ENCODE measurements at regions not wholly inside any gene's neighbourhood (a gene's known extent, or its start where the extent isn't known, plus 50 kb on each side); places are given as distances from the start of the nearest gene placed in this dataset.
"Not testable (repeated sequence)": the region's sequence is repeated elsewhere in the genome, so short reads cannot be mapped to it uniquely, and the experiment has no call there.

DNA sequence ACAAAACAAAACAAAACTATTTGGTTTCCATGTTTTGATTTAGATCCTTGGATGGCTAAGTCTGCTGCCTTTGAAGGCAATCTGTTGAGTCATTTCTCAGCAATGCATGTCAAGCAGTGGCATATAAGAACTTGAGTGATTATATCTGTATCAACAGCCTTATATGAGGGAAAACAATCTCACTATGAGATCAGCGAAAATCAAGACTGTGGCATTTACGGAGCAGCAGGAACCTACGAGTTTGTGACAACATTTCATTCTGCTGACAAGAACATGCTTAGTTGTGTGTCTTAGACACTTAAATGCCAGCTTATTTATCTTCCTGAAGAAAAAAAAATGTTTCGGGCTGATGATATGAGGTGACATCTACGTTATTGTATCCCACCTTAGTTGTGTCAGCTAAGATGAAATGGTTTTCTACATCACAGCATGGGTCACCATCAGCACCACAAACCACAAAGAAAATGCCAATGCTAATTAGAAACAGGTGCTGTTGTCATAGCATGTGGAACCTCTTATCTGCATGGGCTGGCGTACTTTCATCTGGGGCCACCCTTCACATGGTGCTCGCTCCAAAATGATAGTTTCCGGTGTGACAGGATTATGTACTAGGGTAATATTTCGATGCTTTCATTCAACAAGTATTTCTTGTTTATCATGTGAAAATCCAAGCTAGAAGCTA, 1085.5 kb downstream of the SORCS1 start:
- peak; percentile 5 for DNase-seq (ENCODE audit: low read depth)

DNA sequence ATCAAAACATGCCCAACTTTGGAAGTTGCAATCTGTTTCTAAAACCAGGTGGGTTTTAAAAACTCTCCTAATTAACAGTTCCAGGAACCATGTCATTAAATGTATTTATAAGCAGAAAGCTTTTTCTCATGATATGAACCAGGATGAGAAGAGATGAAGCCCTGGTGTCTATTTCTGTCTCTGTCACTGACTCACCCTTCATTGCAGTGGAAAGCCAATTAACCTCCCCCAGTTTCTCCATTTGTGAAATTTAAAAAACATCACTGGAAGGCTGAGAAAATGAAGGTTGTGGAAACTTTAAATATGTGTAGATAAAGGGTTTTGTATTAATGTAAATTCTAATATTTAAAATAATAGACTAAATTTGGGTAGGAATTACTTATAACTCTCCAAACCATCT, 1088.0 kb downstream of the SORCS1 start:
- DNase-seq (ENCODE audit: low read depth), result no peak

DNA sequence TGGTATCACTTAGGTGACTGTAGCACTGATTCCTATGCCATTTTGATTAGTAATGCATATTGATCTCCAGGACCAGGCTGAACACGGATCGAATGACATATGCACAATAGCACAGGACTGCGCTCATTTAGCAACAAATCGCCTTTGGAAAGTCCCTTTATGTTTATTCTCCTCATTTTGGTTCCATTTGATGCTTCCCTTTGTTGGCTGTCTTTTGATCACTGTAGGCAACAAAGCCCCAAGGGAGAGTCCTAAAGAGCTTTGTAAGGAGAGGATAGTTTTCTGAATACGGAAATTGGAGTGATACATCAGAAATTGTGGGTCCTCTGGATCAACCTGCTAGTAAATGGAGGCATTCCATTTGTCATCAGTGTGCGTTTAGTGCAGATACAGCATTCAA, 1111.4 kb downstream of the SORCS1 start:
- DNase-seq (ENCODE audit: low read depth), result no peak

DNA sequence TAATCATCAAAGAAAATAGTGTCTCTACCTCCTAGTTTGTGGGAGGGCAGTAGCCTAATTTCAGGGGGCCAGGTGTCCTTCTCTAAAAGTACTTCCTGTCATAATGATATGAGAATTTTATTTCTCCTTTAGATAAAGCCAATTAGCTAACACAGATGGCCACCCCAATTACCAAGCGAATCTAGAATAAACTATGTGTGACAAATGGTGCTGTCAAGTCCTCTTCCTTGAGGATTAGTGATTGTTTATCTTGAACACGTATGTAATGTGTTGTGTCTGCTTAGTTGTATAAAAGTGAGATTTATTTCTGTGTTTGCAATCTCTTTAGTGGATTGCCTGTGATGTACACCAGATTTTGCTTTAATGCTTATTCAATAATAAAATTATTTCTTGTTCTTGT, 1120.0 kb downstream of the SORCS1 start:
- no peak for DNase-seq (ENCODE audit: low read depth)

DNA sequence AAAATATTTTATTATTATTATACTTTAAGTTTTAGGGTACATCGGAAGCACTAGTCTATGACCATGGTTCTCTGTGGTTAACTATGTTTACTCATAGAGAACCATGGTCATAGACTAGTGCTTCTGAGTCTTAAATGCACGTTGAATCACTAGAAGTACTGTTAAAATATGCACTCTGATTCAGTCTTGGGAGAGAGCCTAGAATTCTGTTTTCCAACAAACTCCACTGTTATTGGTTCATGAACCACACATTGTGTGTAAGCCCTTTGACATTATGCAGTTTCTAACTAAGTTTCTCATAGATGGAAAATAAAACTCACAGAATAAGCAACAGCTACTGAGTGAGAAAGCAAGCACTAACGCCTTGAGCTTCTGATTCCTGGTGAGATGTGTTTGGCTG, 1120.6 kb downstream of the SORCS1 start:
- no peak for DNase-seq (ENCODE audit: low read depth)

DNA sequence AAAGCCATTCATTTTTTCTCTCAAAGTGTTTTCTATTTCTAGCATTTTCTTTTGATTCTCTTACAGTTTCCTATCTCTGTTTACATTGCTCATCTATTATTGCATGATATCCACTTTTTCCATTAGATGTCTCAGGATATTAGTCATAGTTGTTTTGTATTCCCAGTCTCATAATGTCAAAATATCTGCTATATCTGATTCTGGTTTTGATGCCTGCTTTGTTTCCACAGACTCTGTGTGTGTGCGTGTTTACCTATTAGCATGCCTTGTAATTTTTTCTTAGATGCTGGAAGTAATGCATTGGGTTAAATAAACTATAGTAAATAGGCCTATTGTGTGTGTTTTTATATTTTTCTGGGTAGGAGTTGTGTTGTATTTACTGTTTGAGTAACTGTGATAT, 1126.3 kb downstream of the SORCS1 start:
- DNase-seq (ENCODE audit: low read depth), result no peak

DNA sequence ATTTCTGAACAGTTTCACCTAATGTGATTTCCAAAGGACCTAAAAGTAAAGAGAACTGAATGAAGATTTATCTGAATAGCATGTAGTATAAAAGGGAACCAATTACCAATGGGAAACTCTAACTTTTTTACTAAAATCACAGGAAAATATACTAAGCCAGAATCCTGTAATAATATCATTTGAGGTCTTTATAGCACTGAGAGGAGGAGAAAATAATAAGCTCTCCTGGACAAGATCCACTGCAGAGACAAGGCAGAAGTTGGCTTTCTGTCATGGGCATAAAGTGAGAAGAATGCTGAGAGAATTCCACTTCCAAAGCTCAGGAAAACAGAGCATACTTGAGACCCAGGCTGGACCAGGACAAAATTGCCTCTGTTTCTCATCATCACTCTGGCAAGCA, 1131.4 kb downstream of the SORCS1 start:
- no peak for DNase-seq (ENCODE audit: low read depth)

DNA sequence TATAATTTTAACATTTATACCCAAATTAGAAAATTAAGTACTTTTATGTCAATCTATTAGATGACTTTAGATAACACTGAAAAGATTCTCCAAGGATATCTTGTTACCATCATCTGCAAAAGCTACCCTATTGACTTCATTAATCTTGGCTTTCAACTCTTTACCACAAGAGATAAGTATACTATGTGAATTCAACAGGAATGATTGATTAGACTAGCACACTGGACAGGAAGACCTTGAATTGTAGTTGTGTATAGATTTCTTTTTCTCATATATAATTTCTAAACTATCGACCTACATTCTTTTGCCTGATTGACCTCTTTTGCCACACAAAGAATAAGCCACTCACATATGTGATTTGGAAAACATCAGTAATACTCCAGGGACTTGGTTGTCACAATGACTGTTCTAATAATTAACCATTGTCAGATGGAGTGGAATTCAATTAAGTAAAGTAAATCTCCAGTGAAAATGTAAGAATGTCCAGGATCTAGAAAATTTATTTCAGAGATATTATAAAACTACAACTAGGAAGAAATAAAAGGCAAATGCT, 1132.0 kb downstream of the SORCS1 start:
- DNase-seq (ENCODE audit: low read depth), result no peak

DNA sequence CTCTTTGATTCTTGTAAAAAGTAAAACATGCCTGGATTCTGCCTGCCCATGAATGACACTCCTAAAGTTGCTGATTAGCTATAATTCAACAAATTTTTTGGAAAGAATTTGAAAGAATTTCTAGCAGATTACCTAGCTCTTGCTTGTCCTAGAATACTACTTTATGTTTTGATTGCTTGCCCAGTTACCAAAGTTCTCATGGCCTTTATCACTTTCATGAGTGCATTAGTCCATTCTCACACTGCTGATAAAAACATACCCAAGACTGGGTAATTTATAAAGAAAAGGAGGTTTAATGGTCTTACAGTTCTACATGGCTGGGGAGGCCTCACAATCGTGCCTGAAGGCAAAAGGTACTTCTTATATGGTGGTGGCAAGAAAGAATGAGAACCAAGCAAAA, 1137.3 kb downstream of the SORCS1 start:
- no peak for DNase-seq (ENCODE audit: low read depth)

DNA sequence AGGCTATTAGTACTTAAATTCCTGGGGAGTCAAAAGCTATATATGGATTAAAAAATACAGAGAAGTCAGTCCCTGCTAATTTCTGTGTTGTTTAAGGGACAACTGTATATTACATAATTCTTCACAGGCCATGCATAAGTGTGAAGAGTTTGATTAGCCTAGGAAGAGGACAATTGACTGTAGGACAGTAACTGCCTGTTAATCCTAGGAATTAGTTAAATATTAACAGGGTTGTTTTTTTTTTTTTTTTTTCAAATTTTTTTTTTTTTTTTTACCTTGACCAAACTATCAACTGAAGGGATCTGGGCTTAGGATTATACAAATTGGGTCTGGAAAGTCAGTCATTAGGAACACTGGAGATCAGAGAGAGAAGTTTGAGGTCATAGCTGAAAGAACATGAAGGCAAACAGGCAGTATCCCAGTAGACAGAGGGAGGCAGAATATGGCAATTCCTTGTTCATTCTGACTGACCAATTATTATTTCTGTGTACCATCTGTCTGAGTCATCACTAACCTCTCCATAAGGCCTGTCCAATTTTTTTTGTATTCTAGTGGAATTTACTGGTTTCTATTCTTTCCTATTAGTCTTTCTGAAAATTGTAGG, 1139.2 kb downstream of the SORCS1 start:
- no peak for DNase-seq (ENCODE audit: low read depth)

DNA sequence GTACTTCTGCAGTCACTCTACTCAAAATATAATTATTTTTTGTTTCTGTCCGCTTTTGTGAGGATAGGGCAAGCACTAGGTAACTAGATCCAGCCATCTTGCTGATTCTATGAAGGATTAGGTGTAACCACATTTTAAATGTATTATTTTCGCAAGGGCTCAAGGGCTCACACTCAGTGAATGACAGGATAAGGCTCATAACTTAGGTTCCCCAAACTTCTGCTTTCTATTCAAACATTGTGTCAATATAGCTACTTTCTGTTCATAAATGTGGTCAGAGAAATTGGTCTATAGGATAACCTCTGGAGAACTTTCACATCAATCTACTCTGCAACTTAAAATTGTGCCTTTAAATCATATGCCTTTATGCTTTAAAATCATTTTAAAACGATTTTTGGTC, 1141.2 kb downstream of the SORCS1 start:
- DNase-seq (ENCODE audit: low read depth), result no peak

DNA sequence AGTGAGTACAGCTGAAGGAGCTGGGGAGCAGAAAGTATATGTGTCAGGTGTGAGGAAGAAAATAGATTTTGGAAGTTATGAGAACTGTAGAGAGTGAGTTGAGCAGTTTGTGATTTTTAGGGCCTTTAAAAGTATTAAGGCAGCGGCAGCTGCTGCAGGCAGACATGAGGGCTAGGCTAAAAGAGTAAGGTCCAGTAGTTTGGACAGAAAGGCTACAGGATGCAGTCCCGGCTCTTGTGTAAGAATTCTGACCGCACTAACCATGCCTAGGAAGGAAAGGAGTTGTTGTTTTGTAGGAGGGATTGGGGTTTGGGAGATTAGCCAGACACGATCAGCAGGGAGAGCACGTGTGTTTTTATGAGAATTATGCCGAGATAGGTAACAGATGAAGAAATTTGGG, 1144.9 kb downstream of the SORCS1 start:
- not testable (repeated sequence) for DNase-seq (ENCODE audit: low read depth)

DNA sequence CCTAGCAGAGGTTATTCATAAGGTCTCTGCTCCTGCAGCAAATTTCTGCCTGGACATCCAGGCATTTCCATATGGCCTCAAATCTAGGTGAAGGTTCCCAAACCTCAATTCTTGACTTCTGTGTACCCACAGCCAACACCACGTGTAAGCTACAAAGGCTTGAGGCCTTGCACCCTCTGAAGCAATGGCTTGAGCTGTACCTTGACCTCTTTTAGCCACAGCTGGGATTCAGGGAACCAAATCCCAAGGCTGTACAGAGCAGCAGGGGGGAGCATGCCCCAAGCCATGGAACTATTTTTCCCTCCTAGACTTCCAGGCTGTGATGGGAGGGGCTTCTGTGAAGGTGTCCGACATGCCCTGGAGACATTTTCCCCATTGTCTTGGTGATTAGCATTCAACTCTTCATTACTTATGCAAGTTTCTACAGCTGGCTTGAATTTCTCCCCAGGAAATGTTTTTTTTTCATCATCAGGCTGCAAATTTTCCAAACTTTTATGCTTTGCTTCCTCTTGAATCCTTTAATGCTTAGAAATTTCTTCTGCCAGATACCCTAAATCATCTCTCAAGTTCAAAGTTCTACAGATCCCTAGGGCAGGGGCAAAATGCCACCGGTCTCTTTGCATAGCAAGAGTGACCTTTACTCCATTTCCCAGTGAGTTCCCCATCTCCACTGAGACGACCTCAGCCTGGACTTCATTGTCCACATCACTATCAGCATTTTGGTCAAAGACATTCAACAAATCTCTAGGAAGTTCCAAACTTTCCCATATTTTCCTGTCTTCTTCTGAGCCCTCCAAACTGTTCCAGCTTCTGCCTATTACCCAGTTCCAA, 1148.9 kb downstream of the SORCS1 start:
- DNase-seq (ENCODE audit: low read depth), result not testable (repeated sequence)

DNA sequence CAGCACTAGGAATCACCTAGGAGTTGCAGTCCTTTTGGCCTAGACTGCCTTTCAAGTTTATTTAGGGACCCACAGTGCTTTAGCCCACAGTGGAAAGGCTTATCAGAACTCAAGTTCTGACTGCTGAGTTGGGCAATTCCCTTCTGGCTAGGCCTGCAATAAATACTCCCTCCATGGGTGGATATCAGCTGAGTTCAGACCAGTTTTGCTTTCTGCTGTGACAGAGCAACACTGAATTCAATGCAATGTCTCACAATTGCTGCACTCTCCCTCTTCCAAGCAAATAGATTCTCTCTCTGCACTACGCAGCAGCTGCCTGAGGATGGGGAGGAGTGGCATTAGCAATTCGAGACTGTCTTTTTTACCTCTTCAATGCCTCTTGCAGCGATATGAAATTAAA, 1153.3 kb downstream of the SORCS1 start:
- DNase-seq (ENCODE audit: low read depth), result no peak

DNA sequence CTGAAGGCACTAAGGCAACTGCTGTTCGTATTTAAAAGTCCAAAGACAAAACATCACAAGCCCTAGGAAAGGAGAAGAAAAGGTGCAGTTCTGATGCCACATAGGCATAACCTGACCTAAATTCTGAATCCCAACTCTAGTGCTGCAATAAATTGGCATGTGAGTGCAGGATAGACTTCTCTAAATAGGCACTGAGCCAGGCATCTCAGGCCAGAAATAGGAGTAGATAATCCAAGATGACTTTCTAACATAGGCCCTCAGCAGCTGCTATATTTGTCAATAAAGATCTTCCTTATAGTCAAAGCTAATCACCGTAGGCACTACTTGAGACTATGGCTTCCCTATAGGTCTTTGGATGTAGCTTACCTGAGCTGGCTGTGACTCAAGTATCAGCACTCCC, 1163.8 kb downstream of the SORCS1 start:
- no peak for DNase-seq (ENCODE audit: low read depth)

DNA sequence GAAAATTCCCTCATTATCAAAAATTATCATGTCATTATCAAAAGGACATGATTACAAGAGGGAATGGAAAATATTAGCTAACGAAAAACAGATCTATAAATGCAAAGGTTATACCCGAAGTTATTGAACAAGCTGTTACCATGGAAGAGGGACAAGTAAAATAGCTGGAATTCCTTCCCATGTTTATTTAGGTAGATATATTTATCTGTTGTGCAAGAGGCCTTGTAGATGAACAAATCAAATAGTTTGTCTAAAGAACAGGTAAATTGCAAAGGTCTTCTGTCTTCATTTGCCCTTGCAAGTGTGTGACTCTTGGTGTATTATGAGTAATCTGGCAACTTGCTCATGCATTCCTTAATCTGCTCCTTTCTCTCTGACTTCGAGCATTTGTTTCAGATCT, 1170.9 kb downstream of the SORCS1 start:
- DNase-seq (ENCODE audit: low read depth), result no peak

DNA sequence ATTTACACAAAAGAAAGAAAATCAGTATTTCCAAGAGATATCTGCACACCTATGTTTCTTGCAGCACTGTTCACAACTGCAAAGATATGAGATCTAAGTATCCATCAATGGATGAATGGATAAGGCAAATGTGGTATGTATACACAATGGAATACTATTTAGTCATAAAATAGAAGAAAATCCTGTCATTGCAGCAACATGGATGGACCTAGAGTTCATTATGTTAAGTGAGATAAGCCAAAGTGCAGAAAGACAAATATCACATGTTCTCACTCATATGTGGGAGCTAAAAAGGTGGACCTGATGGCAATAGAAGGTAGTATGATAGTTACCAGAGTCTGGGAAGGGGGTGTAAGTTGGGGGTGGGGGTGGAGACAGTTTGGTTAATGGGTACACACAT, 1171.6 kb downstream of the SORCS1 start:
- no peak for DNase-seq (ENCODE audit: low read depth)

DNA sequence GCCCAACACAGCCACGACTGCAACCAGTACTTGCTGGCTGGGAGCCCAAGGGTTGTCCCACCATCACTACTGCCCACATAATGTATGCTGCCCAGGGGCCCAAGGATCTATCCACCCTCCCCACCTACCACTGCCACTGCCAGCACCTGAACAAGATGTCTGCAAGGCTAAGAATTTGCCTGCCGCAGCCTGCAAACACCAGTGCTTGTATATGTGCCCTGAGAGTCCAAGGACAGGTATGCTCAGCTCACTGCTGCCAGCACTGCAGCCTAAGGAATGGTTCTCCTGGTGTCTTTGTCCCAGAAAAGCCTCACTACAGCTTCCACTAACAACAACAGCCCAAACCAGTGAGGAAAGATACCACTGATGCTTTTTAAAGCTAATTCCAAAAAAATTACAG, 1174.0 kb downstream of the SORCS1 start:
- DNase-seq (ENCODE audit: low read depth), result no peak

DNA sequence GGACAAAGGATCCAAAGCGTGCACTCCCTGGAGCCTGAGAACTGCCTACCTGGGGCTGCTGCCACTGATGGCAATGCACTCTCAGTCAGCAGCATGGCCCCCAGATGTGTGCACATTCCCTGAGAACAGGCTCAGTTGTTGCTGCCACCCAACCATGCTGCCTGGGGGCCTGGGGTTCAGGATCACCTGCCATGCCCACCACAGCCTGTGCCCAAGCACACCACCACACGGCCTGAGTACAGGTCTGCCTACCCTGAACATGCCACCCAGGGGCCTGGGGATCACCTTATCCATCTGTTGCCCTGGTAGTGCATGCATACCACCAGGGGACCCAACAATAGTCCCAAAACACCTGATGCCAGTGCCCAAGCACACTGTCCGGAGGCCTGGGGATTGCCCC, 1174.5 kb downstream of the SORCS1 start:
- DNase-seq (ENCODE audit: low read depth), result no peak

DNA sequence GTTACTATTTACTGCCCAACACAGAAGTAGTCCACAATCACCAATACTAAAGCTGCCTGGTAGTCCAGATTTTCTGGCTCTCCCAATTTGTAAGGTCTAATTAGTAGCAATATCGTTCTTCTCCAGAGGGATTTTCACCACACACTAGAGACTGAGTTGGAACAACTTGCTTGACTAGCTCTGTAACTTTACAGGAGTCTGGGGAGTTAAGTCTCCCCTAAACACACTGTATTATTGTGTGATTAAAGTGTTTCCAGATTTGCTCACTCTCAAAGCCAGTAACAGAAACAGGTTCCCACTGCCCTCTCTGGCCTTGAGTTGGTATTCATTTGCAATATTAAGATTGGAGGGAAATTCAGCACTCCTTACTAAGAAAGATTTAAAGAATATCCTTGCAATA, 1175.7 kb downstream of the SORCS1 start:
- DNase-seq (ENCODE audit: low read depth), result no peak

DNA sequence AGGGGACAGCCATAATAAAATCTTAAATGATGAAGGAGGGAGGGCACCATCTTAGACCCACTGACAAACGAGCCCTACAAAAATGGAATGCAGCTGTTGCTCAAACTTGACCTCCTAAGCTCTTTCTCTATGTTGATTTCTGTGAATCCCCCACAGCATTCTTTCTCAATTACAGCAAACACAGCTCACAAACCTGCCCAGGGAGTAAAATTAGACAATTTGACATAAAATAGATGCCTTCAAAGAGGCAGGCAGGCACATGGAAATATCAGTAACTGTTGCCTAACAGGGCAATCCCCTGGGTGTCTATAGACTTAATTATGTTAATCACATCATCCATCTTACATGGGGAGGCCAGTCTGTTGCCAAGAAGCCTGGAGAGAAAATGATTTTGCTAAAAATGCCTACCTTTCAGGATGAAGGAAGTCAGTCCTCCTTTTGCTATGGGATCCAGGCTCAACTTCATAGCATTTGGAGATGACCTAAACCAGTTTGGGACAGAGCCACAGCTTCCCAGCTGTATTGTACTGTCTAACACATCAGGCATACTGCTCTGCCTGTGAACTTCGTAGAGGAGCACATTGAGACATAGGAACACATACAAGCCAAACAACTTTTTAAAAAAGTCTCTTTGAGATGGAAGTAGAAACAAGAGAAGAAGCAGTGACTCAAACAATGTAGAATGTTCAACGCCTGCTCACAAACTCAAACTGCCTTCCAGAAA, 1177.4 kb downstream of the SORCS1 start:
- DNase-seq (ENCODE audit: low read depth), result no peak

DNA sequence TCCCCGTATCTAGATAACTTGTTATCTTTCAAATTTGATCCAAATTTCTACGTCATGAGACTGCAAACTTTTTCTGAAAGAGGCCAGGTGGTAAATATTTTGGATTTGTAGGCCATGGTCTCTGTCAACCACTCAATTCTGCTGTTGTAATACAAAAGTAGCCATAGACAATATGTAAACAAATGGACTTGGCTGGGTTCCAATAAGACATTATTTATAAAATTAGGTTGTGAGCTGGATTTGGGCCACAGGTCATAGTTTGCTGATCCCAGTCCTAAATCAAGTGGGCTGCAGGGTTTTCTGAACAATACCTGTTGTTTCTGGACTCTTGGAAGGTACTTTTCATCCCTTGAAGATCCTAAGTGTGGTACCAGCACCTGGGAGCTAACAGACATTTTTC, 1178.0 kb downstream of the SORCS1 start:
- no peak for DNase-seq (ENCODE audit: low read depth)
